ENCODE measurements at regions not wholly inside any gene's neighbourhood (a gene's known extent, or its start where the extent isn't known, plus 50 kb on each side); places are given as distances from the start of the nearest gene placed in this dataset.

GRCh38 chr14:54346257-54346656, 50.5 kb upstream of the CDKN3 start:
- no peak overlapping the region for H3K4me3 ChIP-seq (ENCODE audit: low read depth in 1 of 2, low read length in 1 of 2)
- H3K27ac ChIP-seq: no peak overlapping the region
- no peaks in the 10 kb centered on the region for H3K36me3 ChIP-seq
- no peaks in the 10 kb centered on the region for H3K4me1 ChIP-seq (ENCODE audit: control insufficient read depth in 1 of 2, insufficient read depth in 1 of 2, low read depth in 1 of 2, low read length in 1 of 2)
- H3K27me3 ChIP-seq: no peaks in the 10 kb centered on the region
- TF ChIP-seq CTCF (IDR thresholded peaks at IDR 0.05): no peak
- H3K9me3 ChIP-seq: no peaks in the 10 kb centered on the region
